Calu3 (cell line): ENCODE measurements at regions not wholly inside any gene's neighbourhood (a gene's known extent, or its start where the extent isn't known, plus 50 kb on each side); places are given as distances from the start of the nearest gene placed in this dataset.
"Not testable (repeated sequence)": the region's sequence is repeated elsewhere in the genome, so short reads cannot be mapped to it uniquely, and the experiment has no call there.

Experiments used
- BruUV-seq: library from RNA; stranded (reverse); fragments of 400-500 nt; replicated peaks from 2 replicates; lab custom pipeline; 2021; lab: Mats Ljungman, UMichigan
- CTCF ChIA-PET: fragments of 300-600 bp; sonication (Branson Sonifier 250); formaldehyde crosslinking; loops from one replicate; lab custom pipeline; 2022; ENCODE audit warnings: antibody characterized with exemption; lab: Charles Lee
- DNase-seq: peaks from one replicate; pipeline ENCODE4 v3.0.0; 2022
- H3K27ac Mint-ChIP-seq: one replicate; pipeline ENCODE4 v1.8.0; 2022; ENCODE audit warnings: mixed read lengths; ENCODE audit not compliant: unreplicated experiment
- H3K27me3 Mint-ChIP-seq: one replicate; pipeline ENCODE4 v1.8.0; 2022; ENCODE audit warnings: mixed read lengths; ENCODE audit not compliant: unreplicated experiment
- H3K36me3 Mint-ChIP-seq: one replicate; pipeline ENCODE4 v1.8.0; 2022; ENCODE audit warnings: mild to moderate bottlenecking, moderate library complexity, mixed read lengths; ENCODE audit not compliant: insufficient read depth, unreplicated experiment
- H3K4me1 Mint-ChIP-seq: one replicate; pipeline ENCODE4 v1.8.0; 2022; ENCODE audit warnings: mild to moderate bottlenecking, low read depth, mixed read lengths; ENCODE audit not compliant: unreplicated experiment
- H3K4me3 Mint-ChIP-seq: one replicate; pipeline ENCODE4 v1.8.0; 2022; ENCODE audit warnings: mild to moderate bottlenecking, low read depth, moderate library complexity, mixed read lengths; ENCODE audit not compliant: unreplicated experiment
- H3K9me3 Mint-ChIP-seq: one replicate; pipeline ENCODE4 v1.8.0; 2022; ENCODE audit warnings: low read depth, mixed read lengths; ENCODE audit not compliant: unreplicated experiment
- CTCF ChIP-seq: fragments of 200-600 bp; IDR thresholded peaks from one replicate; pipeline ENCODE4 v1.8.0; 2022; ENCODE audit warnings: antibody characterized with exemption; ENCODE audit not compliant: unreplicated experiment
- intact Hi-C: fragments of 100-400 bp; cut with micrococcal nuclease; formaldehyde crosslinking; loops from one replicate; pipeline ENCODE4 v1.10.0; 2022; ENCODE audit not compliant: unreplicated experiment

- intact Hi-C loops, result no loop called here
These were observed 252.6 kb downstream of the ANTXR2 start for GRCh38 chr4:79820427-79820826.

GRCh38 chr4:79807933-79808332, 265.1 kb downstream of the ANTXR2 start:
- H3K36me3 Mint-ChIP-seq, H3K27ac Mint-ChIP-seq, H3K4me3 Mint-ChIP-seq, intact Hi-C loops, BruUV-seq, H3K9me3 Mint-ChIP-seq, DNase-seq, H3K4me1 Mint-ChIP-seq, CTCF ChIA-PET, H3K27me3 Mint-ChIP-seq: not testable (repeated sequence)

More at GRCh38 chr4:79820427-79820826, 252.6 kb downstream of the ANTXR2 start:
- TF ChIP-seq CTCF, result no peak
- Mint-ChIP-seq H3K36me3 (no peaks in the 10 kb centered on the region), H3K9me3 (peaks cover 3% of the 10 kb centered on the region), H3K27me3 (no peaks in the 10 kb centered on the region), H3K4me1 (no peaks in the 10 kb centered on the region), H3K4me3 (no peak overlapping the region), H3K27ac (no peak overlapping the region)
- CTCF ChIA-PET, result no interaction called here
- no peak for DNase-seq
- BruUV-seq, result no TSS peak

- CTCF ChIA-PET, result no interaction called here
- H3K4me1 Mint-ChIP-seq, result no peaks in the 10 kb centered on the region
- no TSS peak for BruUV-seq
- intact Hi-C loops, result no loop called here
- H3K9me3 Mint-ChIP-seq, result no peaks in the 10 kb centered on the region
- H3K27ac Mint-ChIP-seq, result no peak overlapping the region
- no peaks in the 10 kb centered on the region for H3K36me3 Mint-ChIP-seq
- DNase-seq, result no peak
- no peak overlapping the region for H3K4me3 Mint-ChIP-seq
- no peaks in the 10 kb centered on the region for H3K27me3 Mint-ChIP-seq
- no peak for TF ChIP-seq CTCF
These were observed 275.0 kb downstream of the ANTXR2 start for GRCh38 chr4:79798047-79798446.

GRCh38 chr4:79796948-79797347, 276.1 kb downstream of the ANTXR2 start:
- TF ChIP-seq CTCF, result no peak
- Mint-ChIP-seq H3K4me3 (no peak overlapping the region), H3K4me1 (no peaks in the 10 kb centered on the region), H3K36me3 (no peaks in the 10 kb centered on the region), H3K9me3 (no peaks in the 10 kb centered on the region), H3K27me3 (no peaks in the 10 kb centered on the region), H3K27ac (no peak overlapping the region)
- intact Hi-C loops, result no loop called here
- CTCF ChIA-PET, result interaction anchor here (0.7 kb wide), 1 partner anchor 187 kb away, joined by 6 read pairs; no protein-coding TSS in a partner anchor
- DNase-seq, result no peak
- BruUV-seq, result no TSS peak

GRCh38 chr4:79788884-79789283, 284.1 kb downstream of the ANTXR2 start:
- no TSS peak for BruUV-seq
- Mint-ChIP-seq H3K27me3 (no peaks in the 10 kb centered on the region), H3K27ac (no peak overlapping the region), H3K4me3 (no peak overlapping the region), H3K36me3 (no peaks in the 10 kb centered on the region), H3K9me3 (peaks cover 6% of the 10 kb centered on the region), H3K4me1 (no peaks in the 10 kb centered on the region)
- intact Hi-C loops, result no loop called here
- no peak for TF ChIP-seq CTCF
- DNase-seq, result no peak
- CTCF ChIA-PET, result no interaction called here
